ENCODE measurements at regions not wholly inside any gene's neighbourhood (a gene's known extent, or its start where the extent isn't known, plus 50 kb on each side); places are given as distances from the start of the nearest gene placed in this dataset.
"Not testable (repeated sequence)": the region's sequence is repeated elsewhere in the genome, so short reads cannot be mapped to it uniquely, and the experiment has no call there.

GRCh38 chr1:229170274-229170673 lies 100.6 kb upstream of the RAB4A start:
- WGBS, 2 donors = 85 to 94% methylated on average over 7 to 11 of the region's 12 CpGs
- peak in 1 of 2 donors; percentile 77 for DNase-seq (ENCODE audit: low spot score in 2 of 2)
- intact Hi-C loops (cut with DNase I; ENCODE audit: low total_unique reads) = no loop called here
- TF ChIP-seq POLR2A (IDR thresholded peaks at IDR 0.05) (no peak), CTCF (IDR thresholded peaks at IDR 0.05) (no peak)
- H3K4me3 ChIP-seq (ENCODE audit: low read depth, poor library complexity, severe bottlenecking) = no peak overlapping the region

GRCh38 chr1:229170778-229171505 lies 100.0 kb upstream of the RAB4A start:
- intact Hi-C loops (cut with DNase I; ENCODE audit: low total_unique reads) = no loop called here
- DNase-seq (ENCODE audit: low spot score in 2 of 2) = peak in 1 of 2 donors; percentile 60
- 68 to 84% methylated on average over 8 of the region's 8 CpGs for WGBS, 2 donors
- no peak overlapping the region for H3K4me3 ChIP-seq (ENCODE audit: low read depth, poor library complexity, severe bottlenecking)
- TF ChIP-seq CTCF (IDR thresholded peaks at IDR 0.05) (no peak), POLR2A (IDR thresholded peaks at IDR 0.05) (no peak)

GRCh38 chr1:229171934-229172333 lies 99.0 kb upstream of the RAB4A start:
- intact Hi-C loops (cut with DNase I; ENCODE audit: low total_unique reads) = no loop called here
- TF ChIP-seq CTCF (IDR thresholded peaks at IDR 0.05) = no peak
- no peak for TF ChIP-seq POLR2A (IDR thresholded peaks at IDR 0.05)
- H3K4me3 ChIP-seq (ENCODE audit: low read depth, poor library complexity, severe bottlenecking) = no peak overlapping the region
- peak in 1 of 2 donors; percentile 85 for DNase-seq (ENCODE audit: low spot score in 2 of 2)
- 49 to 50% methylated on average over 4 of the region's 4 CpGs for WGBS, 2 donors

GRCh38 chr1:229173491-229174476 lies 97.1 kb upstream of the RAB4A start:
- H3K4me3 ChIP-seq (ENCODE audit: low read depth, poor library complexity, severe bottlenecking); intact Hi-C loops (cut with DNase I; ENCODE audit: low total_unique reads): not testable (repeated sequence)
- 87 to 88% methylated on average over 14 of the region's 14 CpGs for WGBS, 2 donors
- DNase-seq (ENCODE audit: low spot score in 2 of 2) = peak in 1 of 2 donors; percentile 29

GRCh38 chr1:229175297-229175696 lies 95.6 kb upstream of the RAB4A start:
- 87 to 94% methylated on average over 11 of the region's 11 CpGs for WGBS, 2 donors
- H3K4me3 ChIP-seq (ENCODE audit: low read depth, poor library complexity, severe bottlenecking); DNase-seq (ENCODE audit: low spot score in 2 of 2); intact Hi-C loops (cut with DNase I; ENCODE audit: low total_unique reads): not testable (repeated sequence)

- intact Hi-C loops (cut with DNase I; ENCODE audit: low total_unique reads); H3K4me3 ChIP-seq (ENCODE audit: low read depth, poor library complexity, severe bottlenecking): not testable (repeated sequence)
- peak in 1 of 2 donors; percentile 48 for DNase-seq (ENCODE audit: low spot score in 2 of 2)
- WGBS, 2 donors = 46 to 58% methylated on average over 6 of the region's 6 CpGs
These were observed 94.5 kb upstream of the RAB4A start for GRCh38 chr1:229176457-229176856.

- no peak overlapping the region for H3K4me3 ChIP-seq (ENCODE audit: low read depth, poor library complexity, severe bottlenecking)
- intact Hi-C loops (cut with DNase I; ENCODE audit: low total_unique reads) = no loop called here
- no peak for TF ChIP-seq POLR2A (IDR thresholded peaks at IDR 0.05)
- TF ChIP-seq CTCF (IDR thresholded peaks at IDR 0.05) = no peak
- DNase-seq (ENCODE audit: low spot score in 2 of 2) = peak in 1 of 2 donors; percentile 3
- WGBS, 2 donors = 95% methylated on average over 8 of the region's 8 CpGs
These were observed 90.8 kb upstream of the RAB4A start for GRCh38 chr1:229180161-229180560.
